ENCODE measurements at regions not wholly inside any gene's neighbourhood (a gene's known extent, or its start where the extent isn't known, plus 50 kb on each side); places are given as distances from the start of the nearest gene placed in this dataset.

GRCh38 chr4:74651198-74651597 is 143.1 kb downstream of the BTC start:
- ChIA-PET CTCF (no interaction called here), POLR2A (no interaction called here)
- H3K27me3 ChIP-seq (ENCODE audit: control insufficient read depth, insufficient read depth, low read length): no peaks in the 10 kb centered on the region
- no peak for DNase-seq (ENCODE audit: low read depth)
- TF ChIP-seq, protein P1, sequence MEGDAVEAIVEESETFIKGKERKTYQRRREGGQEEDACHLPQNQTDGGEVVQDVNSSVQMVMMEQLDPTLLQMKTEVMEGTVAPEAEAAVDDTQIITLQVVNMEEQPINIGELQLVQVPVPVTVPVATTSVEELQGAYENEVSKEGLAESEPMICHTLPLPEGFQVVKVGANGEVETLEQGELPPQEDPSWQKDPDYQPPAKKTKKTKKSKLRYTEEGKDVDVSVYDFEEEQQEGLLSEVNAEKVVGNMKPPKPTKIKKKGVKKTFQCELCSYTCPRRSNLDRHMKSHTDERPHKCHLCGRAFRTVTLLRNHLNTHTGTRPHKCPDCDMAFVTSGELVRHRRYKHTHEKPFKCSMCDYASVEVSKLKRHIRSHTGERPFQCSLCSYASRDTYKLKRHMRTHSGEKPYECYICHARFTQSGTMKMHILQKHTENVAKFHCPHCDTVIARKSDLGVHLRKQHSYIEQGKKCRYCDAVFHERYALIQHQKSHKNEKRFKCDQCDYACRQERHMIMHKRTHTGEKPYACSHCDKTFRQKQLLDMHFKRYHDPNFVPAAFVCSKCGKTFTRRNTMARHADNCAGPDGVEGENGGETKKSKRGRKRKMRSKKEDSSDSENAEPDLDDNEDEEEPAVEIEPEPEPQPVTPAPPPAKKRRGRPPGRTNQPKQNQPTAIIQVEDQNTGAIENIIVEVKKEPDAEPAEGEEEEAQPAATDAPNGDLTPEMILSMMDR (IDR thresholded peaks at IDR 0.05; ENCODE audit: insufficient read depth, low read depth, low read length): no peak
- no peaks in the 10 kb centered on the region for H3K36me3 ChIP-seq (ENCODE audit: control insufficient read depth, insufficient read depth, low read length)
- H3K4me3 ChIP-seq (ENCODE audit: low read depth, low read length): no peak overlapping the region

GRCh38 chr4:74653331-74654229 is 140.7 kb downstream of the BTC start:
- TF ChIP-seq, protein P1 (IDR thresholded peaks at IDR 0.05; ENCODE audit: insufficient read depth, low read depth, low read length): no peak
- POLR2A ChIA-PET: no interaction called here
- DNase-seq (ENCODE audit: low read depth): no peak
- H3K27me3 ChIP-seq (ENCODE audit: control insufficient read depth, insufficient read depth, low read length): no peaks in the 10 kb centered on the region
- H3K4me3 ChIP-seq (ENCODE audit: low read depth, low read length): no peak overlapping the region
- CTCF ChIA-PET: interaction anchor here (0.9 kb wide), 1 partner anchor 12 kb away, joined by 3 read pairs; no protein-coding TSS in a partner anchor
- H3K36me3 ChIP-seq (ENCODE audit: control insufficient read depth, insufficient read depth, low read length): no peaks in the 10 kb centered on the region

DNA sequence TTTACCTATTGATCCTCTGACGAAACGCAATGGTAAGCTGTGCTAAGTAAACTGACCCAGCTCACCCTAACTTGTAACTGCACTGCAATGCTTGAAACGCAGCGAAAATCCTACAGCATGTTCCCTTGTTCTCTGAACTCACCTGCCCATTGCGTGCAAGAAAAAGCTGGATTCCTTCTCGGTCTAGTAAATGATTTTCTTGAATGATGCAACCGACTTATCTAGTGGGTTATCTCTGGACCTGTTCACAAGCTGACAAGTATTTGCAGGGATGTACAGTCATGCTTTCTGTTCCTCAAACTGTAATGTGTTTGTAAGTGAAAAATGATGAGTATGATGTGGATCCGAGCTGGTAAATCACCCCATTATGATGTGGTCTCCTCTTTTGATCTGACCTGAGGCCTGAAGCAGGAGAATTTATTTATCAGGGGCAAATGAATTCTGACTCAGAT is 140.1 kb downstream of the BTC start:
- no peak for DNase-seq (ENCODE audit: low read depth)
- Histone ChIP-seq H3K27me3 (ENCODE audit: control insufficient read depth, insufficient read depth, low read length) (no peaks in the 10 kb centered on the region), H3K4me3 (ENCODE audit: low read depth, low read length) (no peak overlapping the region), H3K36me3 (ENCODE audit: control insufficient read depth, insufficient read depth, low read length) (no peaks in the 10 kb centered on the region)
- TF ChIP-seq, protein P1 (IDR thresholded peaks at IDR 0.05; ENCODE audit: insufficient read depth, low read depth, low read length): no peak
- ChIA-PET POLR2A (no interaction called here), CTCF (no interaction called here)

GRCh38 chr4:74656596-74656995 is 137.7 kb downstream of the BTC start:
- POLR2A ChIA-PET: no interaction called here
- CTCF ChIA-PET: no interaction called here
- DNase-seq (ENCODE audit: low read depth): no peak
- Histone ChIP-seq H3K36me3 (ENCODE audit: control insufficient read depth, insufficient read depth, low read length) (no peaks in the 10 kb centered on the region), H3K27me3 (ENCODE audit: control insufficient read depth, insufficient read depth, low read length) (no peaks in the 10 kb centered on the region), H3K4me3 (ENCODE audit: low read depth, low read length) (no peak overlapping the region)
- TF ChIP-seq, protein P1 (IDR thresholded peaks at IDR 0.05; ENCODE audit: insufficient read depth, low read depth, low read length): no peak

DNA sequence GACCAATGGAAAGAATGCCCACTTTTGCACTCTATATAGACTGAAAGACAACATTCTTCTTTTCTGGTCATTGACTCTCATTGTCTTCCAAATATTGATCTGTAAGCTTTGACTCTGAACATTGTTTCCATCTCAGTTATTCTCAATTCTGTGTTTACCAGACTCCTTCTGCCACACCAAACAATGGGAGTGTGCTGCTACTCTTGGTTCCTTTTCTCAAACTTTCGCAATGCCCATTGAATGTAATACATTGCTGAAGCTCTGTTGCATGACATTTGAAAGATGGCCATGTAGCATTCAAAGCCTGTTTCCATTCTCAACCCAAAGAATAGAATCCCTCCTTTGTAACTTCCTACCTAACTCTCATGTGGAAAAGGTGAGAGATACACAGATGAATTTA is 136.2 kb downstream of the BTC start:
- POLR2A ChIA-PET: no interaction called here

More for the DNA sequence above, 136.2 kb downstream of the BTC start:
- CTCF ChIA-PET: no interaction called here
- no peak overlapping the region for H3K4me3 ChIP-seq (ENCODE audit: low read depth, low read length)
- TF ChIP-seq, protein P1 (IDR thresholded peaks at IDR 0.05; ENCODE audit: insufficient read depth, low read depth, low read length): no peak
- H3K36me3 ChIP-seq (ENCODE audit: control insufficient read depth, insufficient read depth, low read length): no peaks in the 10 kb centered on the region
- no peak for DNase-seq (ENCODE audit: low read depth)
- no peaks in the 10 kb centered on the region for H3K27me3 ChIP-seq (ENCODE audit: control insufficient read depth, insufficient read depth, low read length)

Data from BJ (cell line).